Non-pigmented ciliary epithelial cell (primary cell): ENCODE measurements at regions not wholly inside any gene's neighbourhood (a gene's known extent, or its start where the extent isn't known, plus 50 kb on each side); places are given as distances from the start of the nearest gene placed in this dataset.
"Not testable (repeated sequence)": the region's sequence is repeated elsewhere in the genome, so short reads cannot be mapped to it uniquely, and the experiment has no call there.

Experiments
- DNase-seq: peaks from one replicate; pipeline ENCODE4 v3.0.0-alpha.2; 2010; ENCODE audit warnings: low read depth

DNA sequence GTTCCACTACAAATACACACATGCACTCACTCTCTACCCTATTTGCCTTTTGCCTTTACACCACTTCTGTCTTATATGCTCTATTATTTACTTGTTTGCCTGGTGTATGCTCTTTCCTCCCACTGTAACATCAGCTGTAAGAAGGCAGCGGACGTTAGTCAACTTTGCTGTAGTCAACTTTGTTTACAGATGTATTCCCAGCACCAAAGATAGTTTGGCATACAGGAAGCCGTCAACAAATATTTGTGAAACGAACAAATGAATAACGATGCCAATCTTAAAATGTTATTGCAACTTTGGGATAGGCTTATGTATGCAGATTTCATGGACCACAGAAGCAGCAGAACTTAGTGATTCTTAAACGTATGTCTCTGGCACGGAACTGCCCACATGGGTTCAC lies 138.3 kb upstream of the GALNT2 start:
- no peak for DNase-seq

DNA sequence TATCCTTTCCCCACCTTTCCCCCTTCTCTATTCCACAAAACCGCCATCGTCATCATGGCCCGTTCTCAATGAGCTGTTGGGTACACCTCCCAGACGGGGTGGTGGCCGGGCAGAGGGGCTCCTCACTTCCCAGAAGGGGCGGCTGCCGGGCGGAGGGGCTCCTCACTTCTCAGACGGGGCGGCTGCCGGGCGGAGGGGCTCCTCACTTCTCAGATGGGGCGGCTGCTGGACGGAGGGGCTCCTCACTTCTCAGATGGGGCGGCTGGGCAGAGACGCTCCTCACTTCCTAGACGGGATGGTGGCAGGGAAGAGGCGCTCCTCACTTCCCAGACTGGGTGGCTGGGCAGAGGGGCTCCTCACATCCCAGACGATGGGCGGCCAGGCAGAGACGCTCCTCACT lies 135.3 kb upstream of the GALNT2 start:
- not testable (repeated sequence) for DNase-seq

DNA sequence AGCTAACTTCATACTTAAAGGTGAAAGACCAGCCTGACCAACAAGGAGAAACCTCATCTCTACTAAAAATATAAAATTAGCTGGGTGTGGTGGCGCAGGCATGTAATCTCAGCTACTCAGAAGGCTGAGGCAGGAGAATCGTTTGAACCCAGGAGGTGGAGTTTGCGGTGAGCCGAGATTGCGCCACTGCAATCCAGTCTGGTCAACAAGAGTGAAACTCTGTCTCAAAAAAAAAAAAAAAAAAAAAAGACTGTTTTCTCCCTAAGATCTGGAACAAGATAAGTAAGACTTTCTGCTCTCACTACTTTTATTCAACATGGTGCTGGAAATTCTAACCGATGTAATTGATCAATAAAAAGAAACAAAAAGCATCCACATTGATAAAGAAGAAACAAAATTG lies 131.9 kb upstream of the GALNT2 start:
- DNase-seq: not testable (repeated sequence)

DNA sequence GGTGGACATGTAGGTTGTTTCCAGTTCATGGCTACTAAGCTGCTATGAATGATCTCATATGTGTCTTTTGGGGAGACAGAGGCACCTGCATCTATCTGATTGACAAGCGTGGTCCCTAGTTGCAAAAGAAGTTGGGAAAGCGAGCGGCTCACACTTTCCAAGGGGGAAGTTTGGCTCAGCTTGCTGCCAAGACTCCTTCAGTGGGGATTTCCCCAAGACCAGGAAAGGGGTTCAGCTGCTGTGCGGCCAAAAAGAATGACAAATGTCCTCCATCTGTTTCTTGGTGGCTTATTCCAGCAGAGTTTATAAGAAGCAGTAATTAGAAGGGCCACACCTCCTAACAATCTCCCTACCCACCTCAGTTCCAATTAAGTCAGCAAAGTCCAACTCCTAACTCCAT lies 128.5 kb upstream of the GALNT2 start:
- no peak for DNase-seq

DNA sequence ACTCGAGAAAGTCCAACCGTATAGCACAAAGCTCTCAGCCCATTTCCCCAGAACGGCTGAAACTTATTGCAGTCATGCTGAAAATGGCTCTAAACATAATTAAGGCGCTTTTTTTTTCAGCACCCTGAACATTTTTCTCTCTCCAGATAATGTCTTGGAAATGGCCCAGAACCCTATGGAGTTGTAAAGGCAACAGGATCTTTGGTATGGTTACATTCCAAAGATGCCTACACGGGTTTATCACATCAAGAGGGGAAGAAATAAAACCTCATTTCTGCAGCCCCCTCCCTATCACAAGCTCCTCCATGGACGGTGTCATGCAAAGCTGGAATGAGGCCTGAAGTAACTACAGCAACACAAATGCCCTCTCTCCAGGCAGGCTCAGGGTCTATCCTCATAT lies 126.4 kb upstream of the GALNT2 start:
- DNase-seq: peak; percentile 51

DNA sequence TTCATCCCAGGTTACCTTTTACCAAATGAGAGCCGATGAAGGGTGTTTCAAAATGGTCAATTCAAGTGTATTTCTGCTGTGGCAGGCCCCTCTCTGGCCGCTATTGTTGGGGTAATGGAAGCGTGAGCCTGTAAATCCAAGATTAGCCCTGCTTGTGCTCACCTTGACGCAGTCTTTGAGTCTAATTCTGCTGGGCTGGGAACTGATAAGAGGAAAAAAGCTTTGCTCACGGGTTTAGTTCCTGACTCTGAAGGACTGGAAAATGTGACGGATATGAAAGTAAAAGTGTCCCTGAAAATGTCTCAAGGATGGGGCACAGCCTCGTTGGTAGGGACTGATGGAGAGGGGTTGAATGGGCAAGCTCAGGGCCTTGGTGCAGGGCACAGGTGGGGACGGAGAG lies 125.9 kb upstream of the GALNT2 start:
- no peak for DNase-seq

DNA sequence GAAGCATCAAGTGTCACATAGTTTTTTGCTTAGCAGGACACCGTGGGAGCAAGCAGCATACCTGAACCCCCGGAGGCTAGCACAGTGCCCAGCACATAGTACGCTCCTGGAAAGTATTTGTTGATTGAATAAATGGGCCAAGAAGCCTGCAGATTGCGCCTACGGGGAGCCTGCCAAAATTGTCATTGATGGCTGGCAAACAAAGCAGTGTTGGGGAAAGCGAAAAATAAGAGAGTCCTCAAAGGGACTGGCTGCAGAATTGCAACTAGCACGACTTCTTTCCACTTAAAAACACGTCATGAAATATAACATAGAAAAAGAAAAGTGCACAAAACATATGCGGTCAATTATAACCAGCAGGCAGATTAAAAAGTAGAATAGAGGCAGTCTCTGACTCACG lies 125.2 kb upstream of the GALNT2 start:
- no peak for DNase-seq

DNA sequence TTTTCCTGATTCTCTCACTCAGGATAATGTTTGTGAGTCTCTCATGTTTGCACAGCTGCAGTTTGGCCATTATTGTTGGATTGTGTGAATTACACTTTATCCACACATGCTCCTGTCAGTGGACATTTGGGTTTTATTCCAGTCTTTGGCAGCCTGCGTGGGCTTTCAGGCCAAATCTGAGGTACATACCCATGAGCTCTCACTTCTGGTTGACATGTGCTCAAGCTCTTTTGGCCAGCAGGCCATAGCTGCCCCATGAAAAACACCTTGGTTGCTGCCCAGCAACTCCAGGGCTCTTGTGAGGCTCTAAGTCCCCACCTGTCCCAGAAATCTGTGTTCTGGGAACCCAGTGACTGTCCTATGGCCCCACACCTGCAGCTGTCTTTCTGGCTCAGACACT lies 124.5 kb upstream of the GALNT2 start:
- DNase-seq: no peak

DNA sequence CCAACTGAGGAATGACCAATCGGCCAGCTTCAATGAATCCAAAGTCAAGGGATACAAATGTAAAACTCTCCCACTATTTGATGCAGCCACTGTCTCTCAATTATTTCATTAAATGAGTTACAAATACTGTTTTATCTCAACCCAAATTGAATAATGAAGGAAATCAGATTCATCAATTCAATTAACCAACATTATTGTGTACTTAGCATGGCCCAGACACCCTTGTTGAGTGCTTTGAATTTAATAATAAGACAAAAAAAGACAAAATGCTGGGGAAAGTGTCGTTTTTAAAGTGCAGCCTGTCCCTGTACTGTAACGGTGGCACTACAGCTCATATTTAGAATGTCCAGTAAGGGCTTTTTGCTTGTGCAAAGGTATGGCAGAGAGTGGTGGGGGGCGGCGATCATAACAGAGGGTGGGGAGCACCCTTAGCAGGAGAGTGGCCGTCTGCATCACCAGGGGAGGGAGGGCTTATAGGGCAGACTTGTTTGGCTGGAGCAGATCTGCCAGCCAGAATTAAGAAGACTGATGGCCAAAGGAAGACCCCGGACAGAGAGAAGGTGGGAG lies 123.8 kb upstream of the GALNT2 start:
- DNase-seq: no peak

DNA sequence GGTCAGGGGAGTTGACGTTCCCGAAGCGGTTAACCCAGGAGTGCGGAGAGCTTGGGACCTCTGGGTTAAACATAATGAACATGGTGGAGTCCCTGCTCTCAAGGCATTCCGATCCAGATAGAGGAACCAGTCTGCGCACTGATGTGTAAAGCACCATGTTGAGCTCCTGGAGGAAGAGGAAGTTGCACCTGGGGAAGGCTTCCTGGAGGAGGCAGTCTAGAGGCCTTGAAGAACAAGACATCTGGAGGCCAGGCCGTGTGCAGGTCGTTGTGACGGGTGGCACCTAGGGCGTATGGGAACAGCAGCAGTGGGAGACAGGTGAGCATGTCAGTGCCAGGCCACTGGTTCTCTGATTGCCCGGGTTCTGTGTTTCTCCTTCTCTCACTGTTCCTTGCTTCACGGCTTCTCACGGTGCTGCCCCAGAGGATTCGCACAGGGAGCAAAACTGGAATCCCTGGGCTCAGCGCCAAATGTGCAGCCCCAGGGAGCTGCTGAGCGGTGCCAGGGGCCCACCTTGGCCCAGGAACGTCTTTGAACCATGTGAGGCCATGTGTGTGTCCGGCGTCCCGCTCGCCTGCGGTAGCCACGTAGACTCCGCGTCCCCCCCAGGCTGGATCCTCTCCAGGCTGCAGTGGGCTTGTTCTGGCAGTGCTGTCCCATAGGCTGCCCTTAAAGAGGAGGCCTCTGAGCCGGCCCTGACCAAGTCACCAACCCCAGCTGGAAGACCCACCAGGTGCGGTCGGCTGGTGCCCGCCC lies 122.9 kb upstream of the GALNT2 start:
- DNase-seq: no peak

DNA sequence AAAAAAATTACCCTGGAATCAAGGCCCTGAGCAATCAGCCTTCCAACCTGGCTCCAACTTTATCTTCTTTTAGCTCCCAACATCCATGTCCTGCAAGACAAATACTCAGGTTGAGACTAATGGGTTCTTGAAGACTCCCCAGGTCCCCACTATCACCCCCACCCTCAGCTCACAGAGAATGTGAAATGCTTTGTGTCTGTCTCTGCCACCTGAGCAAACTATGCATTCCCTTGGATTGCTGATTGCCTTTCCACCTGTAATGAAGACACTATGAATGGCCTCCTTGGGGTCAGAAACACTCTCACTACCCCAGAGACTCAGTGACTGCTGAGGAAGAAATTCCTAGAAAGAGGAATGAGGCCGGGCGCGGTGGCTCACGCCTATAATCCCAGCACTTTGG lies 121.2 kb upstream of the GALNT2 start:
- DNase-seq: no peak

DNA sequence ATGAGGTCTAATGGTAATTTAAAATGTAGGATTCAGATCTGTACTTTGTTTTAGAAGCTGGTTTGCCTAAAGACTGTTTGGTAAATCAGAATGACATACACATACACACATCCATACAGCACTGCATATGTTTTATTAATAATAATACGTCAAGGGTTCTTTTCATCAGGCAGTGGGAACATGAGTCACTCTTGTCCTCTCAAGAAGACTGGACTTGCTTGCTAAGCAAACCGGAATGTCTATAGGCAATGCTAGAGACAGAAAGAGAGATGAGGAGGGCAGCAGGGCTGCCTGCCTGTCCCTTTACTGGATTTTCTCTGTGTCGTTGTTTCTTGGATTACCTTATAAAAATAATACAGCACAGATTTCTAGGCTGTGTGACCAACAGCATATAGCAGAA lies 119.1 kb upstream of the GALNT2 start:
- DNase-seq: peak; percentile 30

DNA sequence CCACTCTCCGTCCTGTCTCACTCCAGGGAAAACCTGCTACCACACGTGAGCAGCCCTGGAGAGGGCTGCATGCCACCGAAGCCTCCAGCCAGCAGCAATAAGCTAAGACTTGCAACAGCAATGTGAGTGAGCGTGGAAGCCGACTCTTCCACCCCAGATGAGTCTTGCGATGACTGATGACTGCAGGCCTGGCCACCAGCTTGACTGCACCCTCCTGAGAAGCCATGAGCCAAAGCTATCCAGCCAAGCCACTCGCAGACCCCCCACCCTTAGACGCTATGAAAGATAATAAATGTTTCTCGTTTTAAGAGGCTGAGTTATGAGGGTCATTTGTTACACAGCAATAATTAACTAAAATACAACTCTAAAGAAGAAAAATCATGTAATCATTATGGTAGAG lies 118.6 kb upstream of the GALNT2 start:
- no peak for DNase-seq

DNA sequence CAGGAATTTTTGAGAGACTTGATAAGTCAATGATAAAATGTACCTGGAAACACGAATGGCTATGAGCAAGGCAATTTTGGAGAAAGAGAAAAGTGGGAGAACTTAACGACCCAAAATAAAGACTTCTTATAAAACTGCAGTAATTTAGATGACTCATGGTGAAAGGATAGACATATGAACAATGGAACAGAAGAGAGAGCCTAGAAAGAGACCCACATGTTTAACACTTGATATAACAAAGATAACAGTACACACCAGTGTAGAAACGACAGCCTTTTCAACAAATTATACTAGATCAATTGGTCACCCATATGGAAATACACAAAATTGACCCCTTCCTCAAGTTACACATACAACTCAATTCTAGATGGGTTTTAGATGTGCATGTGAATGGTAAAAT lies 117.5 kb upstream of the GALNT2 start:
- DNase-seq: no peak

DNA sequence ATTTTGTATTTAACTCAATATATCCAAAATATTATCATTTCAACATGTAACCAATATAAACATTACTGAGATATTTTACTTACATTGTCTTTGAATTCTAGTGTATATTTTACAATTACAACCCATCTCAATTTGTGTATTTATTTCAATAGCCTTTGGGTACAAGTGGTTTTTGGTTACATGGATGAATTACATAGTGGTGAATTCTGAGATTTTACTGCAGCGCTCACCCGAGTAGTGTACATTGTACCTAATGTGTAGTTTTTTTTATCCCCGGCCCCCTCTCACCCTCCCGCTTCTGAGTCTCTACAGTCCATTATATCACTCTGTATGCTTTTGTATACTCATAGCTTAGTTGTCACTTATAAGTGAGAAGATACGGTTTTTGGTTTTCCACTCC lies 117.0 kb upstream of the GALNT2 start:
- DNase-seq: no peak

DNA sequence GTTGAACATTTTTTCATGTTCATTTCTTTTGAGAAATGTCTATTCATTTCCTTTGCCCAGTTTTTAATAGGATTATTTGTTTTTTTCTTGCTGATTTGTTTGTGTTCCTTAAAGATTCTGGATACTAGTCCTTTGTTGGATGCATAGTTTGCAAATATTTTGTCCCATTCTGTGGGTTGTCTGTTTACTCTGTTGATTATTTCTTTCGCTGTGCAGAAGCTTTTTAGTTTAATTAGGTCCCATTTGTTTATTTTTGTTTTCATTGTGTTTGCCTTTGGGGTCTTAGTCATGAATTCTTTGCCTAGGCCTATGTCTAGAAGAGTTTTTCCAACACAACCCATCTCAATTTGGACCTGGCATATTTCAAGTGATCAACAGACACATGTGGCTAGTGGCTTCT lies 116.1 kb upstream of the GALNT2 start:
- DNase-seq: no peak

DNA sequence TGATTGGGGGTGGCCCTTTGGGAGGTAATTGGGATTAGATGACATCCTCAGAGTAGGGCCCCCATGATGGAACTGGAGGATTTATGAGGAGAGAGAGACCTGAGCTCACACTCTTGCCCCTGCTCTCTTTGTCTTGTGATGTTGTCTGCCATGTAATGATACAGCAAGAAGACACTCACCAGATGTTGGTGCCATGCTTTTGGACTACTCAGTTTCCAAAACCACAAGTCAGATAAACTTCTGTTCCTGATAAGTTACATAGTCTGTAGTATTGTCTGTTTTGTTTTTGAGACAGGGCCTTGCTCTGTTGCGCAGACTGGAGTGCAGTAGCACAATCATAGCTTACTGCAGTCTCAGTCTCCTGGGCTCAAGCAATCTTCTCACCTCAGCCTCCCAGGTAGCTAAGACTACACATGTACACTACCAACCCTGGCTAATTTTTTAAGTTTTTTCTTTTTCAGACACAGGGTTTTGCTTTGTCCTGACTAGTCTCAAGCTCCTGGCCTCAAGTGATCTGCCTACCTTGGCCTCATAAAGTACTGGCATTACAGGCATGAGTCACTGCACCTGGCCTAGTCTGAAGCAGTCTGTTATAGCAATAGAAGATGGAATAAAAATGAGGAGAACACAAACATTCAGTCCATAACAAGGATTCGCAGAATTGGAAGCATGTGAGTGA lies 115.0 kb upstream of the GALNT2 start:
- no peak for DNase-seq

DNA sequence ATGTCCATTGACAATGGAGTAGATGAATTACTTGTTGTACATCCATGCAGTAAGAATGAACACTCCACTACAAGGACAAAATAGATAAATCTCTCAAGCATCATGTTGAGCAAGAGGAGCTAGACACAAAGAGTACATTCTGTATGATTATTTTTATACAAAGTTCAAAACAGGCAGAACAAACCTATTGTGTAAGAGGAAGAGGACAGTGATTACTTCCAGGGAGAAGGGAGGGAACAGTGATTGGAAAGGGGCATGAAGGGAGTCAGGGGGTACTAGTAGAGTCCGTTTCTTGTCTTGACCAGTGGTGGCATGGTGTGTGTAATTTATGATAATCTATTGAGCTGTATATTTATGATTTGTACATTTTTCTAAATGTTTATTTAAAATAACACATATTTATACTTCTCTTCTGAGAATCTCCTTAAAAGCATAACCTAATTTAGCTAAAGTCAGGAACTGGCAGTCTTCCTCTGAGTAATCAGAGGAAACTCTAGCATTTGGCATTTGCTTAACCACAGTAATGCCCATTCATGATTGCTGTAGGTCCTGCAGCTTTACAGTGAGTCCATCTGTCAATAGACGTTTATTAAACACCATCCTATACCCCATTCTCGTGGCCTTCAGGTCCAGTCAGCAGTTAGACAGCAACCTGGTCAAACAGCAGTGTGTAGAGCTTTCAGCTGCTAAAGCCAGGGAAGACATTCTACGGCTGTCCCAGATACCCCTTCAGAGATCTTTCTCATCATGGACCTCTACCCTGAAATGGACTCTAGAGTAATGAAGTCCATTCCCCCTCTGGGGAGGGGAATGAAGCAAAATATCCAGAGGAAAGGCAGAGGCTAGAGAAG lies 114.1 kb upstream of the GALNT2 start:
- no peak for DNase-seq

DNA sequence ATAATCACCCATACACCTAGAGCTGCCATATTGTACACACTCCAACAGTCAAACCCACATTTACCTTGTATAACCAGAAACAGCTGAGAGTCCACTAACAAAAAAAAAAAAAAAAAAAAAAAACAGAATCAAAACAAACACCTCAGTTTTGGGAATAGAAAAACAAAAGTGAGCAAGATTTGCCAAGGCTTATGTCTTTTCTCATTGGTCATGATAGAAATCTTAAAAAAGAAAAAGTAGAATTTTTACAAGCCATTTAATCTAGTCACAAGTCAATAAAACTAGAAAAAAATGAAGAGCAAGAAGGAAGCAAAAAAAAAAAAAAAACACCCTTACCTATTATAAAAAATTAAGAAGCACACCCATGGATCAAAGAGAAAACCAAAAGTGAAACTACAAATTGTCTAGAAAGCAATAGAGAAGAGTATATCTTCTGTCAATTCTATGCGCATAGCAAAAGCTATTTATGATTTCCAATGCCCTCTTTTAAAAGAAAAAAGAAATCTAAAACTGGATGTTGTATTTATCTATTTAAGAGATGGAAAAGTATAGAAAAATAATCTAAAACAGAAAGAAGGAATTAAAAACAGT lies 113.2 kb upstream of the GALNT2 start:
- no peak for DNase-seq

DNA sequence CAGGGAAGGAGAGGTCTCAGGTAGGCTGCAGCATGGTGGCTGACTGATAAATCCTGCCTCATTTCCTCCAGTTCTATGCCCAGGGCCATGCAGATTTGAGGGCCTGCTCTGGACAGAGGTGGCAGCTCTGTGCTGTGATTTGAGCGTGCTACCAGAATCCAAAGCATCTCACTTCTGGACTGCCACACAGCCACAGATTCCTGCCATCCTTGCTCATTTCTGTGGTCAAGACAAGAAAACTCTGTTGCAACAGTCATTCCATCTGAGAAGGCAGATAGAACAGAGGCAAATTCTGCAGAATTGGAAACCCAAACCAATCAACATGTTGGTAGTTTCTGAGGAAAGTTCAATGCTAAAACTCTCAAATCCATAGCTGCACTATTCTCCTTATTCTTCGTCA lies 102.8 kb upstream of the GALNT2 start:
- no peak for DNase-seq

DNA sequence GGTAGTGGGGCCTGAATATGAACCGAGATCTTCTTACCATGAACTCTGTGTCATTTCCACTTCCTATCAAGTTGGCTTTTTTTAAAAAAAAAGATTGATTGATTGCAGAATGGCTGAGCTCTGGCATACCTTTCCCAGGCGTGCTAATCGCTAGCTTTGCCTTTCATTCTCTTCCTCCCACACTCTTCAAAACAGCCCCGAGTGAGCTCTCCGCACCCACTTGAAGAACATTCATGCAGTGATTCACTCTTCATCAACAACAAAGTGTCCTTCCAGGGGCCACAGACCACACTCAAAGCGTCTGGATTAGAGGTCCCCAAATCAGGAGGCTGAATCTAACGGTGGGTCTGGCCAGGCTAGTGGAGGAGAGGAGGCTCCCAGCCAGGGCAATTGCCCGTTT lies 96.3 kb upstream of the GALNT2 start:
- DNase-seq: no peak

DNA sequence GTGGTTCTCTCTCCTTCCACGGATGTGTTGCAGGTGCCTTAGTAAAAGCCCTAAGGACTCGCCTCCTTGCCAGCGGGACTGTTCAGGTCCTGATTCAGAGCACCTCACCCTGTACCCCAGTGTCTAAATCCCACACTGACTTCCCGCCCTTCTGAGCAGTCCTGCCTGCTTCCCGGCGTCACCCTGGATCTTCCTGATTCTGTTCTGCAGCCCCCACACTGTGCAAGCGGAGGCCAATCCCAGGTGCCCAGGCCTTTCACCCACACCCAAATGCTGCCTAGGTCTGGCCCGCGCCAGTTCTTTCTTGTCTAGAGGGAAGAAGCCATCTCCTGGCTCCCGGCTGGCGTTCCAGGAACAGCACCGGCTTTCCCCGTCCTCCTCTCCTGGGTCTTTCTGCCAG lies 95.9 kb upstream of the GALNT2 start:
- no peak for DNase-seq
